ENCODE measurements at regions not wholly inside any gene's neighbourhood (a gene's known extent, or its start where the extent isn't known, plus 50 kb on each side); places are given as distances from the start of the nearest gene placed in this dataset.

DNA sequence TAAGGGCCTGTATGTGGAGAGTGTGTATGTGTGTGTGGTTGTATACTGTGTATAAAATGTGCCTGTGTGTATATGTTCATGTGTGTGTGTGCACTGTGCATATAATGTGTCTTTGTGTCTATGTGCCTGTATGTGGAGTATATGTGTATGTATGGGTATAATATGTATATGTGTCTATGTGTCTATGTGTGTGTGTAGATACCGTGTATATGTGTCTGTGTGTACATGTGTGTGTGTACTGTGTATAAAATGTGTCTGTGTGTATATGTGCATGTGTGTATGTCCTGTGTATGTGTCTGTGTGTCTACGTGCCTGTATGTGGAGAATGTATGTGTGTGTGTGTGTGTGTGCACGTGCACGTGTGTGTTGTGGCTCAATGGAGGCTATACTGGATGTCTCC lies 200.4 kb upstream of the ZFHX3 start:
- ATAC-seq (ENCODE audit: low FRiP score in 2 of 2) (no peak), DNase-seq (no peak)
- H3K36me3 ChIP-seq: no peaks in the 10 kb centered on the region
- no peak overlapping the region for H3K4me3 ChIP-seq
- H3K27me3 ChIP-seq: no peaks in the 10 kb centered on the region
- no peaks in the 10 kb centered on the region for H3K9me3 ChIP-seq
- no peak overlapping the region for H3K27ac ChIP-seq
- WGBS, 2 donors: 90% methylated on average over 4 of the region's 4 CpGs
- TF ChIP-seq POLR2AphosphoS5 (IDR thresholded peaks at IDR 0.05): no peak
- TF ChIP-seq, protein P1, sequence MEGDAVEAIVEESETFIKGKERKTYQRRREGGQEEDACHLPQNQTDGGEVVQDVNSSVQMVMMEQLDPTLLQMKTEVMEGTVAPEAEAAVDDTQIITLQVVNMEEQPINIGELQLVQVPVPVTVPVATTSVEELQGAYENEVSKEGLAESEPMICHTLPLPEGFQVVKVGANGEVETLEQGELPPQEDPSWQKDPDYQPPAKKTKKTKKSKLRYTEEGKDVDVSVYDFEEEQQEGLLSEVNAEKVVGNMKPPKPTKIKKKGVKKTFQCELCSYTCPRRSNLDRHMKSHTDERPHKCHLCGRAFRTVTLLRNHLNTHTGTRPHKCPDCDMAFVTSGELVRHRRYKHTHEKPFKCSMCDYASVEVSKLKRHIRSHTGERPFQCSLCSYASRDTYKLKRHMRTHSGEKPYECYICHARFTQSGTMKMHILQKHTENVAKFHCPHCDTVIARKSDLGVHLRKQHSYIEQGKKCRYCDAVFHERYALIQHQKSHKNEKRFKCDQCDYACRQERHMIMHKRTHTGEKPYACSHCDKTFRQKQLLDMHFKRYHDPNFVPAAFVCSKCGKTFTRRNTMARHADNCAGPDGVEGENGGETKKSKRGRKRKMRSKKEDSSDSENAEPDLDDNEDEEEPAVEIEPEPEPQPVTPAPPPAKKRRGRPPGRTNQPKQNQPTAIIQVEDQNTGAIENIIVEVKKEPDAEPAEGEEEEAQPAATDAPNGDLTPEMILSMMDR (IDR thresholded peaks at IDR 0.05): no peak
- TF ChIP-seq EP300 (IDR thresholded peaks at IDR 0.05): no peak
- no peak for TF ChIP-seq POLR2A (IDR thresholded peaks at IDR 0.05)
- H3K4me1 ChIP-seq: no peaks in the 10 kb centered on the region

DNA sequence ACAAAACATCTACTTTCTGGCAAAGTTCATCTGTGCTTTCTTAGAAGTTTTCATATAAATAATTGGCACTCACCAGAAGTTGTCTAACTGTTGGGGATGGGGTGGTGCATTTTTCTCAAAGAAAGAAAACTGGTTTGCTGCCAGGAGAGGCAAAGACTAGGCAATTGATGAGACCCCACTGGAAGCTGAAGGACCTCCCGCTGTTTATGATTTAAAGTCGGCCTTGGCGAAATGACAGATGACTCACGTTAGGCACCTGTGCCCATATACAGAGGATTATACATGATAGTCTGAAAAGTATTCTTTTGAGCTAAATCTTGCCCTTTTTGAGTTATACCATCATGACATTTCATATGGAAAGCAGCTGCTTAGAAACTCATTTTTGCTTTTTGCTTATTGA lies 193.0 kb upstream of the ZFHX3 start:
- TF ChIP-seq POLR2A (IDR thresholded peaks at IDR 0.05) (no peak), POLR2AphosphoS5 (IDR thresholded peaks at IDR 0.05) (no peak), EP300 (IDR thresholded peaks at IDR 0.05) (no peak)
- TF ChIP-seq, protein P1 (IDR thresholded peaks at IDR 0.05): no peak
- DNase-seq (no peak), ATAC-seq (ENCODE audit: low FRiP score in 2 of 2) (no peak)
- H3K4me3 ChIP-seq: no peak overlapping the region
- H3K27me3 ChIP-seq: no peaks in the 10 kb centered on the region
- 83 to 84% methylated on average over 4 of the region's 4 CpGs for WGBS, 2 donors
- H3K9me3 ChIP-seq: no peaks in the 10 kb centered on the region
- H3K27ac ChIP-seq: no peak overlapping the region
- no peaks in the 10 kb centered on the region for H3K36me3 ChIP-seq
- H3K4me1 ChIP-seq: no peaks in the 10 kb centered on the region

DNA sequence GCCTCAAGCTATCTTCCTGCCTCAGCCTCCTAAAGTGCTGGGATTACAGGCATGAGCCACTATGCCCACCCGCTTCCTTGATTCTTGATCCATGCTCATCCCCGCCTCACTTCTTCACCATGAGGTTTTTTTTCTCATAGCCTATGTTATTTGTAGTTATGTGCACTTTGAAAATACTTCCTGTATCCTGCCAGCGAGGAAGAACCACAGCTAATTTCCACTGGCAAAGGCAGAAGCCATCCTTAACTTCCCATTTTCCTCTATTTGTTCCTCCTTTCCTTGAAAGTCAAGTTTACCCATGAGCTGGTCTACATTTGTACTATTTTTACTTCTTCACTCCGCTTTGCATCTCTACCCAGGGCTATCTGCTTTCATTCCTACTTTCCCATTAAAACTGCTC lies 189.7 kb upstream of the ZFHX3 start:
- no peaks in the 10 kb centered on the region for H3K27me3 ChIP-seq
- WGBS, 2 donors: 78 to 82% methylated on average over 4 of the region's 4 CpGs
- DNase-seq (no peak), ATAC-seq (ENCODE audit: low FRiP score in 2 of 2) (no peak)
- no peak overlapping the region for H3K27ac ChIP-seq
- no peaks in the 10 kb centered on the region for H3K9me3 ChIP-seq
- H3K4me1 ChIP-seq: no peaks in the 10 kb centered on the region
- H3K4me3 ChIP-seq: no peak overlapping the region
- no peaks in the 10 kb centered on the region for H3K36me3 ChIP-seq
- TF ChIP-seq POLR2AphosphoS5 (IDR thresholded peaks at IDR 0.05) (no peak), POLR2A (IDR thresholded peaks at IDR 0.05) (no peak), EP300 (IDR thresholded peaks at IDR 0.05) (no peak)
- TF ChIP-seq, protein P1 (IDR thresholded peaks at IDR 0.05): no peak

DNA sequence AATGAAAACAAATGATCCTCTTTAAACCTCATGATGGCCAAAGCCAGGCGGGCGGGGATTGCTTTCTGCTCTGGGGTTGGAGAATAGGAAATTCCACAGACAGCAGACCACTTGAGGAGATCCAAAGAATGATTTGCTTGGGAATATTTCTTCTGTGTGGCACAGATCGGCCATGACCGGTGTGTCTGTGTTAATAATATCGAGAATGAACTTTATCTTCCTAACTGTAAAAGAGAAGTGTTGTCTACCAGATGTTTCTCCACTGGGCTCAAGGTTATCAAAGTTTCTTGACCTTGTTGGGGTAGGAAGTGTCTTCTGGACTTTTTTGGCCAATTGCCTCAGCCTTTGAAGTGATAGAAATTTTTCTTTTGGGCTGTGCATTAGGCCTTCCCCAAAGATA lies 186.6 kb upstream of the ZFHX3 start:
- H3K27ac ChIP-seq: no peak overlapping the region
- no peak for ATAC-seq (ENCODE audit: low FRiP score in 2 of 2)
- TF ChIP-seq POLR2AphosphoS5 (IDR thresholded peaks at IDR 0.05): no peak
- H3K27me3 ChIP-seq: no peaks in the 10 kb centered on the region
- WGBS, 2 donors: 55 to 74% methylated on average over 5 of the region's 5 CpGs
- H3K9me3 ChIP-seq: no peaks in the 10 kb centered on the region
- no peaks in the 10 kb centered on the region for H3K36me3 ChIP-seq
- no peak overlapping the region for H3K4me3 ChIP-seq
- no peaks in the 10 kb centered on the region for H3K4me1 ChIP-seq
- DNase-seq: no peak

DNA sequence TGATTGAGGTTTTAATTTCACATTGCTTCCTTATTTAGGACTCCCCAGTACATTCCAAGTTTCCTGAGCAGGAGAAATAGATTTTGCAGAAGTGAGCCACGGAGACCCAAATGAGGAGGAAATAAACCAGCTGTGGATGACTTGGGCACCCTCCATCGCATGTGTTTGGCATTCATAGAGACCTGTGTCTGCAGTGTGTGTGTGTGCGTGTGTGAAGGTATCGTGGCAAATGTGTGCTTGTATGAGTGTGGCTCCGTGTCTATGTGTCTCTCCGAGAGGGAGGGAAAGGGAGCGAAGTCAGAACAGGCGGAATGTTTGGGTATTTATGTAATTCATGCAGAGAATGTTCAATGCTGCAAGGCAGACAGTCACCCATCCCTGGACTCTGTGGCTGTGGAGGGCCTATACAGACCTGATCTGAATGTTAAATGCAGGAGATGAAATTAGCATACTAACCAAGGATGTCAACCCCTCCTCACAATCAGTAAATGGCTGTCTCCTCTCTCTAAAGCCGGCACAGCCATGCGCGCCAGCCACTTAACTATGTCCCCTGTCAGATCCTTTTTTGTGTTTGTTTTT lies 186.0 kb upstream of the ZFHX3 start:
- H3K9me3 ChIP-seq: no peaks in the 10 kb centered on the region
- TF ChIP-seq, protein P1 (IDR thresholded peaks at IDR 0.05): no peak
- TF ChIP-seq POLR2AphosphoS5 (IDR thresholded peaks at IDR 0.05) (no peak), POLR2A (IDR thresholded peaks at IDR 0.05) (no peak)
- no peaks in the 10 kb centered on the region for H3K27me3 ChIP-seq
- H3K4me3 ChIP-seq: no peak overlapping the region
- no peak overlapping the region for H3K27ac ChIP-seq
- no peaks in the 10 kb centered on the region for H3K4me1 ChIP-seq
- 66 to 78% methylated on average over 11 of the region's 11 CpGs for WGBS, 2 donors
- no peak for DNase-seq
- no peak for ATAC-seq (ENCODE audit: low FRiP score in 2 of 2)
- no peaks in the 10 kb centered on the region for H3K36me3 ChIP-seq

All from upper lobe of left lung (tissue), 6 donors.